ENCODE measurements at regions not wholly inside any gene's neighbourhood (a gene's known extent, or its start where the extent isn't known, plus 50 kb on each side); places are given as distances from the start of the nearest gene placed in this dataset.
"Not testable (repeated sequence)": the region's sequence is repeated elsewhere in the genome, so short reads cannot be mapped to it uniquely, and the experiment has no call there.

DNA sequence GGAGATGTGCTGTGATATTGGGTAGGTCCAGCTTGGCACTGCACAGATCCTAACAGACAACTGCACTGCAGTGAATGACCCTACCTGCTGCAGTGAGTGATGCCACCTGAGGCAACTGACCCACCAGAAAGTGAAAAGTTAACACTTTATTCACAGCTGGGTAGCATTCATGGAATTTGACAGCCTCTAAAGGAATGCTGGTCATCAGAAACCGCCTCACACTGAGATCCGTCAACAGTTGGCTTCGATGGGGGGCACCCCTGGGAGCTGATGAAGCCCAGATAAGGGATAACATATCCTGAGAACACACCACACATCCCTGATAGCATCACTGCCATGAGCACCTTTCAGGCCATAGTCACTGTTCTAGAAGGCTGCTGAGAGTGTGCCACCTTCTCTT, 272.4 kb upstream of the CRY1 start:
- no peak for DNase-seq (ENCODE audit: low read depth in 4 of 4, low spot score in 3 of 4)

DNA sequence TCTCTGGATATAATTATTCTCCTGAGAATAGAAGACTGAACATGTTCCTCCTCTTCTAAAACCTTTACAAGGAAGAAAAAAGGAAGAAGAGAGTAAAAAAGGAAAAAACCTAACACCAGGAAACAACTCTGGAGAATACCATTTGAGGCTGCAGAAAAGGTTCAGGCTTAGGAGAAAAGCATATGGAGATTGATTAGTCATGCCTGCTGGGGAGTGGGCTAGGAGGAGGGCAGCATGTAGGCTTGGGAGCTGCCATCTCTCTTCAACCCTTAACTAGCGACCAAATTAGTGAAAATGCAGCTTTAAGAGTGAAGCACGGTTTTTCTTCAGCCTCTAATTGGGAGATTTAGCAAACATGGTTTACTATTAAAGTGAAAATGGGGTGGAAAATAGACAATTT, 273.0 kb upstream of the CRY1 start:
- no peak for DNase-seq (ENCODE audit: low read depth in 4 of 4, low spot score in 3 of 4)

DNA sequence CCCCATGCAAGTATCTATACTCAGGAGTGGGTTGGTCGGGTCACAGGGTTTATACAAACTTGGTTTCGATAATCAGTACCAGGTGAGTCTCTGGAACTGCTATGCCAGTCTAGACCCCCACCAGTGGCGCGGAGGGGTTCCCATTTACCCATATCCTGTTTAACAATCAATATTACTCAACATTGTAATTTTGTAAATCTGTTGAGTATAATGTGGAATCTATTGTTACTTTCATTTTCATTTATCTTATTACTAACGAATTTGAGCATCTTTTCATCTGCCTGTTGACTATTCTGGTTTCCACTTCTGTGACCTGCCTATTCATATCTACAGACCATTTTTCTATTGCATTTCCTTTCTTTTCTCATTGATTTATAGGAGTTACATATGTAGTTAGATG, 275.2 kb upstream of the CRY1 start:
- DNase-seq (ENCODE audit: low read depth in 4 of 4, low spot score in 3 of 4), result no peak

DNA sequence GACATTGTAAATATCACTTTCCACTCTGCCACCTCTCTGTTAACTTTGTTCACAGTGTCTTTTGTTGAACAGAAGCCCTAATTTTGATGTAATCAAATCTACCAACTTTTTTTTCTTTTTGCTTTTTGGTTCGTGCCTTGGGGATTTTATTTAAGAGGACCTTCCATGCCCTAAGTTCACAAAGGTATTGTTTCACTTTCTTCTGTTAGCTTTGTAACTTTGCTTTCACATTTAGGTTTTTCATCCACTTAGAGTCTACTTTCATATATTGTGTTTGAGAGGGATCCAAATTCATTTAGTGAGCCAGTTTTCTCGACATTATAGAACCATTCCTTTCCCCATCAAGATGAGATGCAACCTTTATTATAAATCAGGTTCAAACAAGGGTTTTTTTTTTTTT, 275.7 kb upstream of the CRY1 start:
- DNase-seq (ENCODE audit: low read depth in 4 of 4, low spot score in 3 of 4), result no peak

DNA sequence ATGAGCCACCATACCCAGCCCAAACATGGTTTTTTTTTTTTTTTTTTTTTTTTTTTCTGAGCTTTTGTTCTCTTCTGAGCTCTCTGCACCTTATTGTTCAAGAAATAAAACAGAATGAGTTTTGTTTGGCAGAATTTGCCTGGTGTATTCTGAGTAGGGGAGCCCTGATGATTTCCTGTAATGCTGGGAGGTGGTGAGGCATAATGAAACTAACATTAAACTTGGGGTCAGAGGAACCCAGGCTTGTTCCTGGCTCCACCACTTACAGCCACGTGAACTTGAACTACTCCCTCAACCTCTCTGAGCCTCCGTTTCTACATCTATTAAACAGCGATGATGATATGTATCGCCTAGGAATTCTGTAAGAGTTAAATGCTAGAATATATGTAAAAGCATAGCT, 276.3 kb upstream of the CRY1 start:
- DNase-seq (ENCODE audit: low read depth in 4 of 4, low spot score in 3 of 4), result no peak

DNA sequence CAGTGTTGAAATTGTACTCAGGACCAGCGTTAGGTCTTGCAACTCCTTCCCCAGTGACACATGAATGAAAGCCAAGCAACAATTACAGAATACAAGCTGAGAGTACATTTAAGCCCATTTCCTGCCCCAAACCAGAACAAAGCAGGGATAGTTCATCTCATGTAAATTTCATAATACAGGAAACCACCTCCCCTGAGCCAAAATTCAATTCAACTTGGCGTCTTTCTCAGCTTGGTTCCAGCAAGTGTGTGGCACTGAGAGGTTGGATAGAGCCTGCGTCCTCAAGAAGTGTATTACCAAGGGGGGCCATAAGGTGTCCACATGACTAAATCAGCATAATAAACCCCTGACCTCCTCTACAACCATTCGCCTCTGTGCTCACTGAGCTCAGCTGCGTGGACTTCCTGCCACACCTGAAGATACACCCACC, 278.9 kb upstream of the CRY1 start:
- DNase-seq (ENCODE audit: low read depth in 4 of 4, low spot score in 3 of 4), result no peak

DNA sequence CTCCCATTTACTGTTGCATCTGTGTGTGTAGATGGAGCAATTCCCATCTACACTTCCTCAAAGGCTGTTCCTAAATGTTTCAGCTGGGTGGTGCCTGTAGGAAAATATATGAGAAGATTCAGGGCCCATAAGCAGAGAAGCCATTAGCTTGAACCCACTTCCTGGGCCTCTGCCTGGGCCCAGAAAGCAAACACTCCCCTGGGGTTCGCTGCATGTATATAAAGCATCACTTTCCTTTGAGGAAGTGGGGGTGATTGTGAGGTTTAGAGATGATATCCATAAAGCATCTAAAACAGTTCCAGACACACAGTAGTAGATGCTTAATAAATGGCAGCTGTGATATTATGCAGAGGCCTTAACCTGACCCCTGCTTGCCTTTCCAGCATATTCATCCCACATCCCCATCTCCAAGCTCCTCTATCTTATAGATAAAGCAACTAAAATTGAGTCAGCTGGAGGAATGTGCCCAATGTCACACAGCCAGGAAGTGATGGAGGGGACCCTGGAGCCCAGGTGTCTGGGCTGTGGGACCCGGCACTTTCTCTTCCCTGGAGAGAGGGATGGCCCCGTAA, 280.0 kb upstream of the CRY1 start:
- DNase-seq (ENCODE audit: low read depth in 4 of 4, low spot score in 3 of 4), result no peak

DNA sequence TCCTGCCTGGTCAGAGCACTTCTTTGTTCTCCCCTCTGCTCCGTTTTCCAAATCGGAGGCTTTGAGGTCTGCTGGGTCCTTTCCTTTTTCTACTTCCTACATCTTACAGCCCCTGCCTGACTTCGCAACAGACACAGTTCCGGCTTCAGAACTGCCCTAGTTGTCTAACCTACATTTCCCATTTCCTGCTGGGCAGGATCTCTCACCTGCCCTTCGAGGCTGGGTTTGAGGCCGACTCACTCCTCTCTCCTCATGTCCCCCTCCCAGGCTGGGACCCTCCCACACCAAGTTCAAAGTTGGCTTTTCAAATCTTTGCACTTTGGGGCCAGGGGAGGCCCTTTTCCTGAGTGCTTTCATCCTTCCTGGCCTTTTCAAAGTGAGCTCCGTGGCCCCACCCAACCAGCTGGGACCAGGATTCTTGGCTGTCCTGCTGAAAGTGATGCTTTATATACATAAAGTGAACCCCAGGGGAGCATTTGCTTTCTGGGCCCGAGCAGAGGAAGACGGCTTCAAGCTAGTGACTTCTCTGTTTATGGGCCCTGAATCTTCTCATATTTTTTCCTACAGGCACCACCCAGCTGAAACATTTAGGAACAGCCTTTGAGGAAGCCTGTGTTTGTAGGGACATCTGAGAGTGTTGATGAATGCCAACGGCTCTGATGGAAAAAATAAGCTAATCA, 281.0 kb upstream of the CRY1 start:
- no peak for DNase-seq (ENCODE audit: low read depth in 4 of 4, low spot score in 3 of 4)

DNA sequence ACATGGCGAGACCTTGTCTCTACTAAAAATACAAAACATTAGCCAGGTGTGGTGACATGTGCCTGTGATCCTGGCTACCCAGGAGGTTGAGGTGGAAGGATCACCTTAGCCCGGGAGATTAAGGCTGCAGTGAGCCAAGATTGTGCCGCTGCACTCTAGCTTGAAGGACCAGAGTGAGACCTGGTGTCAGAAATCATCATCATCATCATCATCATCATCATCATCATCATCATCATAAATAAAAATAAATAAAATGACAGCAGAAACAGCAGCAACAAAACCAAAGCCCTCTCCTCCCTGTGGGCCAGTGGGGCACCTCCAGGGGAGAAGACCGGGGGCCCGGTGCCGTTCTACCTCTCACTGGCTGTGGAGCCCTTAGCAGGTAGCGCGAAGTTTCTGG, 281.9 kb upstream of the CRY1 start:
- no peak for DNase-seq (ENCODE audit: low read depth in 4 of 4, low spot score in 3 of 4)

DNA sequence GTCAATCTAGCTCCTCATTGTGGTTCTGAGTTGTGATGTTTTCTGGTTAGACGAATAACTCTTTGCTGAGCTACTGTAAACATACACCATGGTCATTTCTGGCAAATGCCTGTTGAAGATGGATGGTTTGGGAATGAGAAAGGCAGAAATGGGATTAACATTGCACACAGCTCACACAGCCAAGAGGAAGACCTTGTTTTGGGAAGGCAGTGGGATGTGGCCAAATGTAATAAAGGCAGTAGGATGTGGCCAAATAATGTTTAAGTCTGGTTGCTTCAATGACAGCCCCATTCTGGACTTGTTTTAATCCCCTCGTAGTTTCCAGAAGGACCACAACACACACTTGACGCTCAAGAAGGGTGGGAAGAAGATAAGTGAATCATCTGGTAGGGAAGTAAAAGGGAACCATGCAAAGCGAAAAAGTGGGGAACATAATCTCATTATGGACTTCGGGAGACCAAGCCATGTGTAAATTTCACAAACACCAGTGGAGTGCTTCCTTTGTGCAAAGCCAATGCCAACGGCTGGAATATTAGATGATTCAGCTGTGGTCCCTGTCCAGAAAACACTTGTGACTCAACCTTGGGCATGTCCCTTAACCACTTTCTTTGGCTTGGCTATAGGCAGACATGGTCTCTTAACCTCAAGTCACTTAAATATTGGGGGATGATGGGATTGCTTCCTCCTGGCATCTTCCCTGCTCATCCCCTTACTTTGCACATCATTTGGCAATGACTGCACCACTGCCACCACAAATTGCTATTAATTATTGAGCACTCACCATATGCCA, 284.4 kb upstream of the CRY1 start:
- no peak for DNase-seq (ENCODE audit: low read depth in 4 of 4, low spot score in 3 of 4)

DNA sequence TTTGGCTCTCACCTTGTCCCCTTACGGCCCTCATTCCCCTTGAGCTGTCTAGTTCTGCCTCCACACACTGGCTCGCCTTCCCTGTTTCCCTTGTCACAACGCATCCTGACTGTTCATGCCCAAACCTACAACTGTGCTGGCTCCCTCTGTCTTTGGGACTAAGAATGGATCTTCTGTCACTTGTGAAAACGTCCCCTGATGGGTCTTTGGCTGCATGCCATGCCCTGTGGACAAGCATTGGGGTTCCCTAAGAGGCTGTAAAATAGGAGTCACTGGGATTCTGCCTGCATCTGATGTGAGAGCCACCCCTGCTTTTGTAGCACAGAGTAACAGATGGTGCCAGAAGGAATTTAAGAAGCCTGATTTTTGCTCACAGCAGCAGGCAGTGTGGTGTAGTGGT, 285.3 kb upstream of the CRY1 start:
- no peak for DNase-seq (ENCODE audit: low read depth in 4 of 4, low spot score in 3 of 4)

DNA sequence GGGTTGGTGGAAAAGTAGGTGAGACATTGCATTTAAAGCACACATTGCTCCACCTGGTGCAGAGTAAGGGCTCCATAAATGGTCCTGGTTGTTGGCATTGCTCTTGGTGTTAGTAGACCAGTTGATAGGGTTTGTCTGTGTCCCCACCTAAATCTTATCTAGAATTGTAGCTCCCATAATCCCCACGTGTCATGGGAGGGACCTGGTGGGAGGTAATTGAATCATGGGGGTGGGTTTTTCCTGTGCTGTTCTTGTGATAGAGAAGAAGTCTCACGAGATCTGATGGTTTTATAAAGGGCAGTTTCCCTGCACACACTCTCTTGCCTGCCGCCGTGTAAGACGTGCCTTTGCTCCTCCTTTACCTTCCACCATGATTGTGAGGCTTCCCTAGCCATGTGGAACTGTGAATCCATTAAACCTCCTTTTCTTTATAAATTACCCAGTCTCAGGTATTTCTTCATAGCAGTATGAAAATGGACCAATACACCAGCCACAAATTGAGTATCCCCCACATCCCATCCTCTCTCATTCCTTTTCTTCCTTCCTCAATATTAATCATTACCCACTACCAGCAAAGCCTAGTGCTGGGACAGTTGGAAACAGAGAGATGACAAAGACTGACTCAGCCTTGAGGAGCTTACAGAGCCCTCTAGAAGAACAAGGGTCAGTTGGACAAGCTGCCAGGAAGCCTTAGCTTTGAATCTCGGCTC, 285.9 kb upstream of the CRY1 start:
- DNase-seq (ENCODE audit: low read depth in 4 of 4, low spot score in 3 of 4), result not testable (repeated sequence)

DNA sequence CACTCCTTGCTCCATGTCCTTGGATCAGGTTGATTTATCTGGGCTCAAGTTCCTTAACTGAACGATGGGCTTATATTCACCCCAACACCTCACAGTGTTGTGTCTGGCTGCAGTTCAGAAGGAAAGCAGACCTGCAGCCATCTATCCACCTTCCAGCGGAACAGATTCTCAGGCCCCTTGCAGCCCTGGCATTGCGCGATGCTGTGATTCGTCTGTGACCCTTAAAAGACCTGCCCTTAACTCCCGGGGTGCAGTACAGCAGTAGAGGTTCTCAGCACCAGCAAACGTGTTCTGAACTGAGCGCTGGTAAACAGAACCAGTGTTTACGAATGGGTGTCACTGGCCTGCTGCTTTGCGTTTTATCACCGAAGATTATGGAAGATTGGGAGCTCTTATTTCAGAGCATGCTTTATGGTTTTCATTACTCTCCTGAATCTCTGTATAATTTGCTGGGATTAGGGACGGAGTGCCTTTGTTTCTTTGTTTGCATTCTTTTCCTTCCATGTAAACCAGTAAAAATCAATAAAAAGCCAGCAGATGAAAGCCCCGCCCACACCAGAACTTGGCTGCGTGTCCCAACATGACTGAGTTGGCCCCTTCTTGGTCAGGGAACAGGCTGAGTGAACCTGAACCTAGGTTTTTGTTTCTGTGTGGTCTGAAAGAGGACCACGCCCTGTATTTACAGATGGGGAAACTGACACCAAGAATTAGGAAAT, 286.7 kb upstream of the CRY1 start:
- no peak for DNase-seq (ENCODE audit: low read depth in 4 of 4, low spot score in 3 of 4)

DNA sequence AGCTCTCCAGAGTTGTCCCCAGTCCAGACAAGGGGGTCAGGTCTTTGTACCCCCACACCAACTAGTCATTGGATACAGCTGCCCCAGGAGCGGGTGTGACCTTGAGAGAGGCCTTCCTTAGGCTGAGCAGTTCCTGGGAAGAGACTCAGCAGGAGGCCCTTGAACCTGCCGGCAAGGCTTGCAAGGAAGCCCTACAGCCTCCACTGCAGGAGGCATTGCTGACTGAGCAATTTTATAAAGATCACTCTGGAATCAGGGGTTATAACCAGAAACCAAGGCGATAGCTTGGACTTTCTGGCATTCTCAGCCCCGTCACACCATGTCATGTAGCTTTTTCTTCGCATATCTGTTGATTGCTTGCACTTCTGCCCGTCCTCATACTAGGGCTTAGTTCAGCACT, 291.3 kb upstream of the CRY1 start:
- no peak for DNase-seq (ENCODE audit: low read depth in 4 of 4, low spot score in 3 of 4)

DNA sequence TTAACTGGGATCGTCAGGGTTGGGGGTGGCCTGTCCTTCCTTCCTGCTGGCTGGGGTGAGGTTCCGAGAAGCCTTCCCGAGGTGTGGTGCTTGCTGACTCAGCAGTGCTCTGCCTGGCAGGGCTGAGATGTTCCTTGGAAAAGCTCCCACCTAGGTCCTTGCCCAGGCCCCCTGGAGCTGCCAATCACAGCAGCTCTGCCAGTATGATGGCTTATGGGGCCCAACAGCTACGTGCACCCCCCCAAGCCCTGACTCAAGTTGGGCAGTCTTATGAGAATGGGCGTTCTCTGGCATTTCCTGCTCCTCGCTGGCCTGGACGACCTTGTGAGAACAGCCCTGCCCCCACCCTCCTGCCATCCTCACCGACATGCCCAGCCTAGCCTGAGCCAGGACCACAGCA, 292.2 kb upstream of the CRY1 start:
- no peak for DNase-seq (ENCODE audit: low read depth in 4 of 4, low spot score in 3 of 4)

DNA sequence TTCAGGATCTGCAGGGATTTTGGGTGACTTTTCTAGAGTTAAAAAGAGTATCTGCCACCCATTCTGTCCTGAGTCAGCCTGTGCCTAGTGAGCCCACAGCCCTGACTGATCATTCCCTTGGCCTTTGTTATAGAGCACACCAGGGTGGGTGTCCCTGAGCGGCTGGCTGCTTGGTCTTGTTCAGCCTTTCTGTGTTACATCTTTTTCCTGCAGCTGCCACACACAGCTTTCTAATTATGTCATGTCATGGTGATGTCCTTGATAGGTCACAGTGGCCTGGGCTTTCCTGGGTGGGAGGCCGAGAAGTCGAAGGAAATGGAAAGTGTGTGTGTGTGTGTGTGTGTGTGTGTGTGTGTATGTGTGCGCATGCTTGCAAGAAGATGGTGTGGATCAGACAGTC, 293.2 kb upstream of the CRY1 start:
- DNase-seq (ENCODE audit: low read depth in 4 of 4, low spot score in 3 of 4), result no peak

DNA sequence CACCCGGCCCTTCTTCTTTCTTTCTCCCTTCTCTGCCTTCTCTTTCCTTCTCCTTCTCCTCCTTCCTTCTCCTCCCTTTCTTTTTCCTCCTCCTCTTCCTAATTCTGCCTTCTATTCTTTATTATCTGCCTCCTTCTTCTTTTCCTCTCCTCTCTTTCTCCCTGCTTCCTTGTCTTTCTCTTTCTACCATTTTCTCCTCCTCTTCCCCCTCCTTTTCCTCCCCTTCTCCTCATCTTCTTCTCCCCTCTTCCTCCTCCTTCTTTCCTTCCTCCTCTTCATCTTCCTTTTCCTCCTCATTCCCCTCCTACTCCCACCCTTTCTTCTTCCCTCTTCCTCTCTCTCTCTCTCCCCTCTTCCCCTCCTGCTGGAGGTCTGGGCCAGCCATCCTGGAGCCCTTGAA, 294.9 kb upstream of the CRY1 start:
- no peak for DNase-seq (ENCODE audit: low read depth in 4 of 4, low spot score in 3 of 4)

DNA sequence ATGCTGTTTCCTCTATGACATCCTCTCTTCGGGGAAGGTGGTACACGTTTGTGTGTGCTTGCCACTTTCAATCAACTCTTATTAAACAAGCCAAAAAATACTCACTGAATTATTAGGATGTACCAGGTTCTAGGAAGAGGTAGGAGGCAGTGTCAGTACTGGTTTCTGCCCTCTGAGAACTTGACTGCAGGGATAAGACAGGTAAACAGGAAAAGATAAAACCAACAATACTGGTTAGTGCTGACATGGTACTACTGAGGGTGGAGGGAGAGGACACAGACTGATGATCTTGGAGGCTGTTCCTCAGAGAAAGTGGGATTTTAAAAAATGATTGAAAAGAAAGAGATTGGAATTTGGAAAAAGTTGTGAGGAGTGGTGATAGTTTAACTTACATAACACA, 295.2 kb upstream of the PWP1 start:
- DNase-seq (ENCODE audit: low read depth in 4 of 4, low spot score in 3 of 4), result no peak

DNA sequence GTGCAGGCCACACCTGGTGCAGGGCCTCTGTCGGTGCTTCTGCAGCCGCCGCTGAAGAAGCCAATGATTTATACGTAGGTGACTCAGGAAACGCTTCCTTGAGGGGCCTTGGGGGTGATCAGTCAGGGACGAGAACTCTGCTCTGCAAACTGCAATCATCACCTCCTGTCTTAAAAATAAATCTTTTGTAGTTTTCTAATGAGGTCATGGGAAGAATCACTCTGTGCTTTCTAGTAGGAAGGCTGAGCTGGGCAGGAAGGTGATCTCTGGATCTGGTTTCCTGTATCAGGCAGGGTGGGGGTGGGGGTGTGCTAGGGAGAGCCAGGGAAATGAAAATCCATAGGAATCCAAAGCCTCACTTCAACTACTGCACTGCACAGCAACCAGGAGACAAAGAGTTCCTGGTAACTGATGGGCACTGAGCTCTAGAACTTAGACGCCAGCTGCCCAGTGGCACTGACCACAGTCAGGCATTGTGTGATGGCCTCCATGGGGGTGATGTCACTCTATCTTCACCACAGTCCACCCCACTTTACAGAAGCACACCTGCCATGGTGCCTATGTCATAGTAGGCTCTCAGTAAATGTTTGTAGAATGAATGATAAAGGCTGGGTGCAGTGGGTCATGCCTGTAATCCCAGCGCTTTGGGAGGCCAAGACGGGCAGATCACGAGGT, 292.4 kb upstream of the PWP1 start:
- no peak for DNase-seq (ENCODE audit: low read depth in 4 of 4, low spot score in 3 of 4)

DNA sequence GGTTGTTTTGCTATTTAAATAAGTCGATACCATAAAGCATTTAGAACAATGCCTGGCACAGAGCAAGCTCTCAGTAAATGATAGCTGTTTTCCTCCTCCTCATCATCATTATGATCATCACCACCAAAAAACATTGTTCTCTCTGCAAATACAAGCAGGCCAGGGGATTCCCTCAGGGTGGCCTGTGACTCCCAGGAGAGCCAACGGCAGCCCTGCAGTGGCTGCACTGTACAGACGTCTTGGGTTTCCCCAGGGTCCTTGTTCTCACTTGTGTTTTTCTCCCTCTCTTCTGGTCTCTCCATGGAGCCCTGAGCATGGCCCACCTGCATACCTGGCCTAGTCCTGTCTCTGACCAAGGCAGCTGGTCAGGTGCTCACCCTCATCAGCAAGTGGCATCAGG, 290.9 kb upstream of the PWP1 start:
- DNase-seq (ENCODE audit: low read depth in 4 of 4, low spot score in 3 of 4), result no peak

Data from right renal pelvis (tissue), 4 donors.